NCI-H510A (cell line): ENCODE measurements at regions not wholly inside any gene's neighbourhood (a gene's known extent, or its start where the extent isn't known, plus 50 kb on each side); places are given as distances from the start of the nearest gene placed in this dataset.

Experiments used
- DNase-seq: peaks from one replicate; lab custom pipeline; 2025; lab: John Stamatoyannopoulos, UW

GRCh38 chr20:6613280-6613861, 154.1 kb upstream of the BMP2 start:
- DNase-seq = peak; percentile 14

- DNase-seq = no peak
Measured at GRCh38 chr20:6612606-6612923, 154.9 kb upstream of the BMP2 start.

- DNase-seq = no peak
Measured at GRCh38 chr20:6611911-6612605, 155.4 kb upstream of the BMP2 start.

- no peak for DNase-seq
Measured at GRCh38 chr20:6606651-6607050, 160.8 kb upstream of the BMP2 start.

GRCh38 chr20:6605055-6605935, 162.2 kb upstream of the BMP2 start:
- no peak for DNase-seq

- no peak for DNase-seq
Measured at GRCh38 chr20:6604179-6604578, 163.3 kb upstream of the BMP2 start.

GRCh38 chr20:6599876-6600735, 167.4 kb upstream of the BMP2 start:
- DNase-seq = no peak

GRCh38 chr20:6595704-6596103, 171.8 kb upstream of the BMP2 start:
- no peak for DNase-seq

GRCh38 chr20:6590891-6591637, 176.4 kb upstream of the BMP2 start:
- DNase-seq = no peak

GRCh38 chr20:6588296-6588695, 179.2 kb upstream of the BMP2 start:
- DNase-seq = peak; percentile 3

- DNase-seq = peak; percentile 8
Measured at GRCh38 chr20:6583134-6583738, 184.2 kb upstream of the BMP2 start.

- DNase-seq = no peak
Measured at GRCh38 chr20:6582449-6582848, 185.0 kb upstream of the BMP2 start.

GRCh38 chr20:6580486-6580885, 187.0 kb upstream of the BMP2 start:
- DNase-seq = no peak

- DNase-seq = no peak
Measured at GRCh38 chr20:6579824-6580223, 187.7 kb upstream of the BMP2 start.

- no peak for DNase-seq
Measured at GRCh38 chr20:6579417-6579816, 188.1 kb upstream of the BMP2 start.

- no peak for DNase-seq
Measured at GRCh38 chr20:6577451-6577850, 190.0 kb upstream of the BMP2 start.

GRCh38 chr20:6576726-6577125, 190.8 kb upstream of the BMP2 start:
- no peak for DNase-seq

- no peak for DNase-seq
Measured at GRCh38 chr20:6575912-6576401, 191.5 kb upstream of the BMP2 start.

- no peak for DNase-seq
Measured at GRCh38 chr20:6566821-6567220, 200.7 kb upstream of the BMP2 start.

GRCh38 chr20:6562111-6562510, 205.4 kb upstream of the BMP2 start:
- no peak for DNase-seq

GRCh38 chr20:6560978-6561377, 206.5 kb upstream of the BMP2 start:
- DNase-seq = no peak
